ENCODE measurements at regions not wholly inside any gene's neighbourhood (a gene's known extent, or its start where the extent isn't known, plus 50 kb on each side); places are given as distances from the start of the nearest gene placed in this dataset.

DNA sequence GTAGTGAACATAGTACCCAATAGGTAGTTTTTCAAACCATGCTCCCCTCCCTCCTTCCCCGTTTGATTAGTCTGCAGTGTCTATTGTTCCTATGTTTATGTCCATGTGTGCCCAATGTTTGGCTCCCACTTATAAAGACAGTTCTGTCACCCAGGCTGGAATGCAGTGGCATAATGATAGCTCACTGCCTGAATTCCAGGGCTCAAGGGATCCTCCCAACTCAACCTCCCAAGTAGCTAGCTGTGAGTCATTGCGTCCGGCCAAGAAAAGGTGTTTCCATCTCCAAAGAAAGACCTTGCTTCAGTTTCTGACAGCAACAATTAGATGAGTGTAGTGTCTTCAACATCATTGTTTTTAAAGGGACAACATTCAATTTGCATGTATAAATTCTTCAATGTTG is 131.1 kb upstream of the CEP162 start:
- no peak overlapping the region for H3K4me3 ChIP-seq
- DNase-seq (no peak), ATAC-seq (no peak)
- H3K27ac ChIP-seq = no peak overlapping the region
- intact Hi-C loops (cut with DNase I) = no loop called here
- H3K4me1 ChIP-seq = no peaks in the 10 kb centered on the region
- no peaks in the 10 kb centered on the region for H3K36me3 ChIP-seq
- H3K9me3 ChIP-seq = no peaks in the 10 kb centered on the region
- TF ChIP-seq CTCF (IDR thresholded peaks at IDR 0.05) = no peak
- H3K27me3 ChIP-seq (ENCODE audit: low read depth) = no peaks in the 10 kb centered on the region

GRCh38 chr6:84357631-84358030 is 130.2 kb upstream of the CEP162 start:
- Histone ChIP-seq H3K27ac (no peak overlapping the region), H3K27me3 (ENCODE audit: low read depth) (no peaks in the 10 kb centered on the region), H3K9me3 (no peaks in the 10 kb centered on the region), H3K4me3 (no peak overlapping the region), H3K36me3 (no peaks in the 10 kb centered on the region), H3K4me1 (no peaks in the 10 kb centered on the region)
- no peak for TF ChIP-seq CTCF (IDR thresholded peaks at IDR 0.05)
- DNase-seq (no peak), ATAC-seq (no peak)
- intact Hi-C loops (cut with DNase I) = no loop called here

DNA sequence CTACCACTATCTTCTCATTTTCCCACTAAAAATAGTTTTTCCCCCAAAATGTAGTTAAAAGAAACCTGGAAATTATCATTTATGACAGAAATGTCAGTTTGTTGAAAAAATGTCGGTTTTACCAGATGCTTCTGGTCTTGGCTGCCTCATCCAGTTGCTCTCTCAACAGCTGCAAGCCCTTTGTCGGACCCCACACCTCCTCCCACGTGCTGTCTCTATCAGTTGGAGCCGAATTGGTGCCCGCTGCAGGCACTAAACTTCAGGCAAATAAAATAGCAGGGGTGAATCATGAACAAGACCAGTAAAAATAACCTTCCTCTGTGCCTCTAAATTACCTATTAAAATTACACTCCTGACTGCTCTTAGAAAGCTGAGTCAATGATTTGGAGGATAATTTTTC is 129.5 kb upstream of the CEP162 start:
- no peaks in the 10 kb centered on the region for H3K36me3 ChIP-seq
- no peak overlapping the region for H3K27ac ChIP-seq
- ATAC-seq (no peak), DNase-seq (no peak)
- no peak overlapping the region for H3K4me3 ChIP-seq
- no peaks in the 10 kb centered on the region for H3K27me3 ChIP-seq (ENCODE audit: low read depth)
- TF ChIP-seq CTCF (IDR thresholded peaks at IDR 0.05) = no peak
- H3K4me1 ChIP-seq = no peaks in the 10 kb centered on the region
- intact Hi-C loops (cut with DNase I) = no loop called here
- H3K9me3 ChIP-seq = no peaks in the 10 kb centered on the region

DNA sequence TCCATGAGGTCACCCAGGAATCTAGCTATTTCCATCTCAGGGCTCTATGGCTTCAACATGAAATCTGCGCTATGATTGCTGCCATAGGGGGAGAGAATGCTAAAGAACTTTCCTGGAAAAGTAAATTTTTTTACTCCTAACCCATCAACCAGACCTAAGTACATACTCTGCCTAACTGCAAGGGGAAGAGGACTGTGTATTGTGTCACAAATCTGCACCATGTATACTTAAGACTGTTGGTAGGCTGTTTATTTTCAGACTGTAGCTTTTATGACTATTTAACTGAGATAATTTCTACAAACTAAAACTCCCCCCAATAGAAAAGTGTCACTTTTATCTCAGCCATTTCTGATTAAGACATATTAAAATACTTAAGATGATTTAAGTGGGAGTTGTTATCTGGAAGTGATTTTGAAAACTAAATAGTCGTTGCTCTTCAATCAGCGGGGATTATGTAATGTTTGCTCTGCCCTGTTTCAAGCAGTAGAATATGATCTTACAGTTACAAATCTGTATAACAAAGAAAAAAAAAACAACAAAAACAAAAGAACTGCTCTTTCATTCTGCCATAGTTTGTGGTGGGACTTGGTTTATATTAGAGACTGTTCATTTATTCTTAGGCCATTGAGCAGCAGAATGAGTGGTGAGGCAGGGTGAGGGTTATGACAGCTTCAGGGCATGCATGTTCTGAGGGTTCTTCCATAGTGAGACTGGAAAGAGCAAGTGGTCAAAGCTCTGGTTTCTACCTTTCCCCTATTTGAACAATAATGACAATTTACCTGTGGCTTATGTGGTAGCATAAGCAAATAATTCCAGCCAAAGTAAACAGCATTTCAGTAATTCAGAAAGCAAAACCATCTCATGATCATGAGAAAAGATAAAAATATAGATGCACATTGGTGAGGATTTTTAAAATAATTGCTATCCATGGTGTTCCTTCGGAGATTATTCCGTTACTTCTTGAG is 126.3 kb upstream of the CEP162 start:
- H3K27ac ChIP-seq = no peak overlapping the region
- DNase-seq (no peak), ATAC-seq (peak; percentile 30 to 57)
- no peak overlapping the region for H3K4me3 ChIP-seq
- no peaks in the 10 kb centered on the region for H3K9me3 ChIP-seq
- no peak for TF ChIP-seq CTCF (IDR thresholded peaks at IDR 0.05)
- intact Hi-C loops (cut with DNase I) = no loop called here
- no peaks in the 10 kb centered on the region for H3K36me3 ChIP-seq
- no peaks in the 10 kb centered on the region for H3K4me1 ChIP-seq
- H3K27me3 ChIP-seq (ENCODE audit: low read depth) = no peaks in the 10 kb centered on the region

GRCh38 chr6:84350397-84350796 is 123.0 kb upstream of the CEP162 start:
- no peak overlapping the region for H3K27ac ChIP-seq
- no peaks in the 10 kb centered on the region for H3K9me3 ChIP-seq
- intact Hi-C loops (cut with DNase I) = no loop called here
- ATAC-seq = no peak
- H3K4me3 ChIP-seq = no peak overlapping the region
- H3K36me3 ChIP-seq = no peaks in the 10 kb centered on the region
- DNase-seq = no peak
- no peaks in the 10 kb centered on the region for H3K27me3 ChIP-seq (ENCODE audit: low read depth)
- no peaks in the 10 kb centered on the region for H3K4me1 ChIP-seq
- TF ChIP-seq CTCF (IDR thresholded peaks at IDR 0.05) = no peak
